Endodermal cell (in vitro differentiated cells): ENCODE measurements at regions not wholly inside any gene's neighbourhood (a gene's known extent, or its start where the extent isn't known, plus 50 kb on each side); places are given as distances from the start of the nearest gene placed in this dataset.
"Not testable (repeated sequence)": the region's sequence is repeated elsewhere in the genome, so short reads cannot be mapped to it uniquely, and the experiment has no call there.

Experiments used
- DNase-seq: peaks from one replicate; pipeline ENCODE4 v3.0.0-alpha.2; 2017
- H3K27ac ChIP-seq: 2 replicates; pipeline ENCODE4 v1.5.1; 2013; ENCODE audit warnings: mild to moderate bottlenecking, low read depth, low read length, moderate library complexity
- H3K27me3 ChIP-seq: 2 replicates; pipeline ENCODE4 v1.6.1; 2013; ENCODE audit warnings: mild to moderate bottlenecking, low read length, moderate library complexity; ENCODE audit not compliant: insufficient read depth, control insufficient read depth, poor library complexity, severe bottlenecking
- H3K36me3 ChIP-seq: 2 replicates; pipeline ENCODE4 v1.7.0; 2013; ENCODE audit warnings: mild to moderate bottlenecking, low read length, moderate library complexity; ENCODE audit not compliant: control insufficient read depth, insufficient read depth
- H3K4me1 ChIP-seq: one replicate; pipeline ENCODE4 v1.7.0; 2013; ENCODE audit warnings: low read length; ENCODE audit not compliant: control insufficient read depth, insufficient read depth
- H3K4me3 ChIP-seq: 2 replicates; pipeline ENCODE4 v1.5.1; 2013; ENCODE audit warnings: mild to moderate bottlenecking, low read length, moderate library complexity
- H3K9ac ChIP-seq: 2 replicates; pipeline ENCODE4 v1.6.1; 2013; ENCODE audit warnings: mild to moderate bottlenecking, low read length, moderate library complexity; ENCODE audit not compliant: poor library complexity, severe bottlenecking; ENCODE audit errors: extremely low read depth
- H3K9me3 ChIP-seq: 2 replicates; pipeline ENCODE4 v1.6.1; 2013; ENCODE audit warnings: mild to moderate bottlenecking, low read length, moderate library complexity; ENCODE audit not compliant: control insufficient read depth
- H3K27ac Mint-ChIP-seq: 2 replicates; pipeline ENCODE4 v1.8.0; 2020; ENCODE audit warnings: mixed read lengths
- H3K27me3 Mint-ChIP-seq: 2 replicates; pipeline ENCODE4 v1.8.0; 2021; ENCODE audit warnings: mild to moderate bottlenecking, mixed read lengths; ENCODE audit not compliant: insufficient read depth
- H3K36me3 Mint-ChIP-seq: 2 replicates; pipeline ENCODE4 v1.8.0; 2020; ENCODE audit warnings: low read depth, mixed read lengths
- H3K4me1 Mint-ChIP-seq: 2 replicates; pipeline ENCODE4 v1.8.0; 2020; ENCODE audit warnings: mixed read lengths
- H3K4me3 Mint-ChIP-seq: 2 replicates; pipeline ENCODE4 v1.8.0; 2020; ENCODE audit warnings: mild to moderate bottlenecking, moderate library complexity, mixed read lengths
- H3K9me3 Mint-ChIP-seq: 2 replicates; pipeline ENCODE4 v1.8.0; 2020; ENCODE audit warnings: mild to moderate bottlenecking, mixed read lengths
- CTCF ChIP-seq: fragments of 200-600 bp; sonication (generic); conservative IDR thresholded peaks from 2 replicates; pipeline ENCODE4 v1.5.0; 2021; ENCODE audit warnings: antibody characterized with exemption, mild to moderate bottlenecking
- WGBS, 2 experiments: methylation state at CpG; one replicate each; pipeline versions ENCODE4 v1.1.5 to v1.1.7; 2013; ENCODE audit warnings: missing lambda C conversion rate in 2 of 2, mixed read lengths in 1 of 2; ENCODE audit not compliant: insufficient coverage in 1 of 2, insufficient read length in 1 of 2; 5-methylcytosine and 5-hydroxymethylcytosine counted together

- peaks cover 3% of the 10 kb centered on the region for H3K27me3 Mint-ChIP-seq
- Histone ChIP-seq H3K9ac (no peak overlapping the region), H3K9me3 (no peaks in the 10 kb centered on the region), H3K4me3 (no peak overlapping the region), H3K4me1 (no peaks in the 10 kb centered on the region), H3K27me3 (no peaks in the 10 kb centered on the region), H3K27ac (no peak overlapping the region), H3K36me3 (no peaks in the 10 kb centered on the region)
- DNase-seq, result no peak
- no peaks in the 10 kb centered on the region for H3K9me3 Mint-ChIP-seq
- H3K4me1 Mint-ChIP-seq, result peaks cover 6% of the 10 kb centered on the region
- 90 to 100% methylated on average over 1 to 2 of the region's 2 CpGs for WGBS, 2 experiments
- H3K36me3 Mint-ChIP-seq, result no peaks in the 10 kb centered on the region
- TF ChIP-seq CTCF, result no peak
- no peak overlapping the region for H3K4me3 Mint-ChIP-seq
- H3K27ac Mint-ChIP-seq, result no peak overlapping the region
Observed at GRCh38 chr10:84012831-84013458, 126.4 kb upstream of the GHITM start.

- Histone ChIP-seq H3K9me3 (peaks cover 12% of the 10 kb centered on the region), H3K4me1 (no peaks in the 10 kb centered on the region), H3K4me3 (no peak overlapping the region), H3K27me3 (no peaks in the 10 kb centered on the region), H3K36me3 (no peaks in the 10 kb centered on the region), H3K27ac (no peak overlapping the region), H3K9ac (no peak overlapping the region)
- 90 to 92% methylated on average over 4 to 6 of the region's 6 CpGs for WGBS, 2 experiments
- no peak for DNase-seq
- Mint-ChIP-seq H3K27ac (no peak overlapping the region), H3K9me3 (peaks cover 7% of the 10 kb centered on the region), H3K4me1 (peaks cover 4% of the 10 kb centered on the region), H3K27me3 (peaks cover 5% of the 10 kb centered on the region), H3K36me3 (no peaks in the 10 kb centered on the region), H3K4me3 (no peak overlapping the region)
- no peak for TF ChIP-seq CTCF
Observed at GRCh38 chr10:84015877-84016595, 123.3 kb upstream of the GHITM start.

- Histone ChIP-seq H3K27ac (no peak overlapping the region), H3K9ac (no peak overlapping the region), H3K36me3 (no peaks in the 10 kb centered on the region), H3K9me3 (peaks cover 12% of the 10 kb centered on the region), H3K4me1 (no peaks in the 10 kb centered on the region), H3K27me3 (no peaks in the 10 kb centered on the region), H3K4me3 (no peak overlapping the region)
- no peak for DNase-seq
- H3K4me3 Mint-ChIP-seq, result no peak overlapping the region
- TF ChIP-seq CTCF, result no peak
- peaks cover 32% of the 10 kb centered on the region for H3K9me3 Mint-ChIP-seq
- H3K27ac Mint-ChIP-seq, result no peak overlapping the region
- WGBS, 2 experiments, result 97 to 98% methylated on average over 3 of the region's 3 CpGs
- peaks cover 5% of the 10 kb centered on the region for H3K27me3 Mint-ChIP-seq
- peaks cover under 1% of the 10 kb centered on the region for H3K36me3 Mint-ChIP-seq
- H3K4me1 Mint-ChIP-seq, result no peaks in the 10 kb centered on the region
Observed at GRCh38 chr10:84018826-84019225, 120.5 kb upstream of the GHITM start.

- 80 to 90% methylated on average over 4 to 9 of the region's 9 CpGs for WGBS, 2 experiments
- H3K9me3 Mint-ChIP-seq, result peaks cover 41% of the 10 kb centered on the region
- not testable (repeated sequence) for H3K4me3 Mint-ChIP-seq, H3K27ac Mint-ChIP-seq, H3K4me1 Mint-ChIP-seq, H3K27ac ChIP-seq, H3K27me3 ChIP-seq, H3K36me3 ChIP-seq, H3K36me3 Mint-ChIP-seq, DNase-seq, H3K4me3 ChIP-seq, H3K9ac ChIP-seq, H3K4me1 ChIP-seq, H3K27me3 Mint-ChIP-seq
- peaks cover 12% of the 10 kb centered on the region for H3K9me3 ChIP-seq
Observed at GRCh38 chr10:84019854-84020458, 119.4 kb upstream of the GHITM start.
